Hypothalamus (tissue), 51 donors: ENCODE measurements at regions not wholly inside any gene's neighbourhood (a gene's known extent, or its start where the extent isn't known, plus 50 kb on each side); places are given as distances from the start of the nearest gene placed in this dataset.
"Not testable (repeated sequence)": the region's sequence is repeated elsewhere in the genome, so short reads cannot be mapped to it uniquely, and the experiment has no call there.

Experiments used
- DNase-seq, 51 donors: peaks; one replicate each; lab custom pipeline; 2025; lab: John Stamatoyannopoulos, UW

DNA sequence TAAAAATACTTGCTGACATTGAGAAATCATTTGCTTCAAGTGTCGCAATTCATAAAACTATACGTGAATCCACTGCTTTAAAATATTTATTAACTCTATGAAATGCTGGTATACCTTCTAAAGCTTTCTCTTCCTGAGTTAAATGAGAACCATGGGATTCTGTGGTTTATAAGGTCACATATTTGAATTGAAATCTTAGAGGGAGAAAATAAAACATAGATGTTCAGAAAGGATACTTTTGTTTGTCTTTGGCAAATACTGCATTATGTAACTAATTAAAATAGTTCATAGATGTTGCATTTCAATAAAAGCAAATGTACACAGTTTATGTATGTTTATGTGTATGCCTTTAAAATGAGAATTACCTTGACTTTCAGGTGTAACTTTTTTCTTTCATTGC, 250.1 kb downstream of the FAM170A start:
- DNase-seq: no peak

DNA sequence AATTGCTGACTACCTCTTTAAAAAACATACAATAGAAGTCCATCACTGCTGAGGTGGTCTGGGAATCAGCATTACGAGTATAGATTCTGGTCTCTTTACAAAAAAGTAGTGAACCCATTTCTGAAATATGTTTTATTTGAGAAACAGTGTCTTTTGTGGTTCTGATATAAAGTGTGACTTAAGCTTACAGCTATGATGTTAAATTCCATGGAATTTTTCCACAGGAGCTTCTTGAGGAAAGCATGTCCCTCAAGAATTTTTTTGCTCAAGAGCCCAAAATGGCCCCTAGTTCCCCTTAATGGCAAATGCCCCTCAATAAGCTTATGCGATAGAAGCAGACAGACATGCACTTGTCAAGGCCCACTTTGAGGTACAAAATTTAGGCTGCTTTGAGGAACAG, 265.7 kb downstream of the FAM170A start:
- no peak for DNase-seq

DNA sequence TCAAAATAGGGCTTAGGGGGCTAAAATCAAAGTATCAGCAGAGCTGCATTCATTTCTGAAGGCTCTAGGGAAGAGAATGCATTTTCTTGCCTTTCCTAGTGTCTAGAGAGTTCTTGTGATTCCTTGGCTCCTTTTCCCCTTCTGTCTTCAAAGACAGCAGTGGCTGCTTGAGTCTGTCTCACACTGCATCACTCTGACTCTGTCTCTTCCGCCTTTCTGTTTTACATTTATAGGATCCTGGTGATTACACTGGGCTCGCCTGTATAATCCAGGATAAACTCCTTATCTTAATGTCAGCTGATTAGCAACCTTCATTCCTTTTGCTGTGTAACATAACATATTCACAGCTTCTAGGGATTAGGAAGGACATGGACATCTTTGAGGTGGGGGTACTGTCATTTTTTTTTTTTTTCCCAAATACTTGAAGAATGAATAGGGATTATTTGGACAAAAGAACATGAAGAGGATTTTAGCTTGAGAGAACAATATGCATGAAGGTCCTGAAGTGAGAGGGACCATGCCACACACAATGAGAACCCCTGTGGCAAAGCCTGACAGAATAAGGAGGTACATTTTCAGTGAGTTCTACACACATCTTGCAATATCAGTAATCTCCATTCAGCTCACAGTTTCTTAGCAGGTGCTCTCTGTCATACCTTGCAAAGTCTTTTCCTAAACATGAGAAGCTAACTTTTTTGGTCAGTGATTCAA, 267.6 kb downstream of the FAM170A start:
- DNase-seq: no peak

DNA sequence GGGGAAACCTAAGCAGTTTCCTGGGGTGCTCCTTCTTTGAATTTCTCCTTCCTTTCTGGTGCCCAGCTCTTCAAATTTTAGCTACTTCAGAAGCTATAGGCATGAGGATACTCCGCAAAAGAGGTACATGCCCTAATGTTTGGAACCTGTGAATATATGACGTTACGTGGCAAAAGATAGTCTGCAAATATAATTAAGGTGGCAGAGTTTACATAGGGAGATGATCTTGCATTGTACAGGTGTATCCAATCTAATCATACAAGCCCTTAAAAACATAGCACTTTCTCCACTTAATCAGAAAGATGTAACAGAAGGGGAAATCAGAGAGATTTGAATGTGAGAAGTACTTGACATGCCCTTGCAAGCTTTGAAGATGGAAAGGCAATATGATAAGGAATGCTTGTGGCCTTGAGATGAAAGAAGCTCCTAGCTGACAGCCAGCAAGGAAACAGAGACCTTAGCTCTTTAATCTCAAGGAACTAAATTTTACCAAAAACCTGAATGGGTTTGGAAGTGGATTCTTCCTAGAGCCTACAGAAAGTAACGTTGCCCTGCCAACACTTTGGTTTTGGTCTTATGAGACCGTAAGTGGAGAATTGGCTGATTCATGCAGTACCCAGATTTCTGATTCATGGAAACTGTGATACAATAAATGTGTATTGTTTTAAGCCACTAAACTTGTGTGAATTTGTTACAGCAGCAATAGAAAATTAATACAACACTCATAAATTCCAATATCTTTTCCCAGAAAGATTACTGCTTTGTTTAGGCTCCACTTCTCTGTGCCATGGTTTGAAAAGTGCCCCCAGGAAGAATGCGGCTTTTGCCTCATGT, 268.4 kb downstream of the FAM170A start:
- no peak for DNase-seq

DNA sequence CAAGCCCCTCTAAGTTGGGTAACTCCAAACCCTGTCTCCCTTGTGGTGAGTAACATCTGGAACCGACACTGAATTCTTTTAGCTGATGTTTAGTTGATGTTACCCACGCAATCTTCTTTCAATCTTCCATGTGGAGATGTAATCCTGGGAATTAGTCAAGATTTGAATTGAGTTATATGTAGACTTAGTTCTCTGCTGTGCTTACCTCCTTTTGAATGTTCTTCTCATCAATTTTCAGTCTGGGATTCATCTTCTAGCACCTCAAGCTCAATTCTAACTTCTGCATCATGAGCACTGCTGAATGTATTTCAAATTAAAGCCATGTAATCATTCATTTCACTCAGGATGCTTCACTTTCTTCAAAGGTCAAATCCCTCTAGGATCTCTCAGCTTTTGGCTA, 270.6 kb downstream of the FAM170A start:
- no peak for DNase-seq

DNA sequence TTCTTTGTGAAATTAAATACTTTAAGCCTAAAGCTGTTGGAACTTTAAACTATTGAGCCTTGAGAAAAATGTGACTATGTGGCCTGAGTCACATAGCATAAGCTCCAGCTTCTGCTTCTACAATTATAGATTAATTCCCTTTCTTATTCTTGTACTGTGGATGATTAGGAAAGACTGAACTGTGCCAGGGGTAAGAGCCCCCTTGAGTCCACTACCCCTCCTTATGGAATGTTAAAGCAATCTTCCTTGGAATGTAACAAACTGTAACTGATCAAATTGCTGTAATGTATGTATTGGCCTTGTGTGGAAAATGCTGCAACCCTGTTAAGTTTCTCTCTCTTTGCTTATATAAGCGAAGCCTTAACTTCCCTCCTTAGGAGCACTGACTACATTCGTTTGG, 273.2 kb downstream of the FAM170A start:
- DNase-seq: no peak

DNA sequence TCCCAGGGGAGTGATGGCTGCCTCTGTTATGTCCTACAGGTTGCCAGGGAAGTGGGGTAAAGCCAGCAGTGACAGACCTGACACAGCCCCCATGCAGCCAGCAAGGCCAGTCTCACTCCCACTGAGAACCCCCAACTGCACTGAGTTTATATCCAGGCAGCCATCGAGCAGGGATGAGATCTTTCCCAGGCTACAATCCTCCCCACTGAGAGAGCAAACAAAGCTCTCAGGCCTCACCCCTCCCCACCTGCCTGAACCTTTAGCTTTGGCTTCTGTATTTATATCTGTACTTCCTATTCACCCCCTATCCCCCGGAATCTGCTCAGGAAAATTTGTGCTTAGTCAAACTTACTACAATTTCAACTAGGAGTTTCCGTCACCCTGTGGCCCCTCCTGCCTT, 284.1 kb downstream of the FAM170A start:
- no peak for DNase-seq

DNA sequence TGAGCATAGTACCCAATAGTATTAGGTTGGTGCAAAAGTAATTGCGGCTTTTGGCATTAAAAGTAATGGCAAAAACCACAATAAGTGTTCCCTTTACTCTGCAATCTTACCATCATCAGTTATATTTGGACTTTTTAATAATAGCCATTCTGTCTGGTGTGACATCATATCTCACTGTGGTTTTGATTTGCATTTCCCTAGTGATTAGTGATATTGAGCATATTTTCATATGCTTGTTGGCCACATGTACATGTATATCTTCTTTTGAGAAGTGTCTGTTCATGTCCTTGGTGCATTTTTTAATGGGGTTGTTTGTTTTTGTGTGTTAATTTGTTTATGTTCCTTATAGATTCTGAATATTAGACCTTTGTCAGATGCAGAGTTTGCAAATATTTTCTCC, 289.9 kb downstream of the FAM170A start:
- DNase-seq: no peak

DNA sequence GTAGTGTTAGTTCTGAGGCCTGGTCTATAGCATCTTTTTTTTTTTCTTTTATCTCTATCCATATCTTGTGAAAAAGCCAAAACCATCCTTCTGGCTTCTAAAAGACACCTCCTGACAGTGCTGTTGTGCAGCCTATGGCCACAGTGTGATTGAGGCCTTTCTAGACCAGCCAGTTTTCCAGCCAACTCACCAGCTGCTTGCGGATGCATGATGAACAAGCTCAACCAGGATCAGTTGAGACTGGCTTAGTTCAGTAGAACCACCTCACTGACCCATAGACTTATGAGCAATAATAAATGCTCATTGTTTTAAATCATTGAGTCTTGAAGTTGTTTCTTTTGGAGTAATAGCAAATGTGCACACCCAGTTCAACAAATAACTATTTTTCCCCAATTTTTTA, 296.9 kb downstream of the FAM170A start:
- no peak for DNase-seq

DNA sequence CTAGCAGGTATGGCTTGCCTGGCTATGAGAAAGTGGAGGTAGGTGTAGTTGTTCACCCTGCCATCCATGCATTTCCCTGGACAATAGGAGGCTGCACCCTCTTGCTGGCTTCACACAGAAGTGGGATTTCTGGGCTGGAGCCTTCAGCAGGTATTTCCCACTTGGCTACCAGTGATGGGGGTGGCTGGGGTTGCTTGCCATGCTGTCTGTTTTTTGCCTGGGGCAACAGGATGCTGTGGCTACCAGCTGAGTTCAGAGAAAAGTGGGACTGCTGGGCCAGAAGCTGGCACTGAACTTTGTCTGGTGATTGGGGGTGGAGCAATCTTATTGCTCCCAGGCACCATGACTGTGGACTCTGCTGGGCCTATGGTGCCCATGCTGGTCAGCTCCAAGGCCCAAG, 299.6 kb downstream of the FAM170A start:
- DNase-seq: no peak

DNA sequence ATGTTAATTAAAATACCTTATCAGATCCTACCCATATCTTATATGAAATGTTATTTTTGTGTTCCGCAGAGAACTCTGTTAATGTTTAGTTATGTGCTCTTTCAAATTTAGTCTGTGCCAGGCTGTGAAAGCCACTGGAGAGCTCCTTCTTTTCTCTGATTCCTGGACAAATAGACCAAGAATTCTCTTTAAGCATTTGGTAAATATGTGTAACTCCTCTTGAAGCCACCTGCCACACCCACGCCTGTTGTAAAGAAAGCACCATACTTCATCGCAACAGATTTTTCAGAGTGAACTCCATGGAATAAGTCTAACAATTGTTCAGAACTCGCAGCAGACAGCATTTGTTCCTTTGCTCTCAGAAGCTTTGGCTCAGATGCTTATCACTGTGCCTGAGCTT, 301.1 kb downstream of the FAM170A start:
- no peak for DNase-seq

DNA sequence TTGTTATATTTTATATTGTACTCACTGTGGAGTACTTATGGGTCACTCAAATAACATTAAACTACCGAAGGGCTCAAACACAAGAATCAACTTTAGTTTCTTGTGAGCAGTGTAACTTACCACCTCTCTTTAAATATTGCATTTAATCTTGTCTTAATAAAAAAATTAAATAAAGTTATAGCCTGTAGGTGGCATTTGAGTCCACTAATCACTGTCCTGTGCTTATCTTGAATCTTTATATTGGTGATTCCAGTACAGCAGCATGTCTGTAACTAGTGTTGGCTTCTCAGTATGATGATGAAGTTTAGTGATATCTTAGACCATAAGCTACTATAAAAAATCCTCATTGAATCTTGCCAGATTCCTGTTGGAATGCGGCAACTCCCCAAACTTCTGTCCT, 313.8 kb downstream of the FAM170A start:
- no peak for DNase-seq

DNA sequence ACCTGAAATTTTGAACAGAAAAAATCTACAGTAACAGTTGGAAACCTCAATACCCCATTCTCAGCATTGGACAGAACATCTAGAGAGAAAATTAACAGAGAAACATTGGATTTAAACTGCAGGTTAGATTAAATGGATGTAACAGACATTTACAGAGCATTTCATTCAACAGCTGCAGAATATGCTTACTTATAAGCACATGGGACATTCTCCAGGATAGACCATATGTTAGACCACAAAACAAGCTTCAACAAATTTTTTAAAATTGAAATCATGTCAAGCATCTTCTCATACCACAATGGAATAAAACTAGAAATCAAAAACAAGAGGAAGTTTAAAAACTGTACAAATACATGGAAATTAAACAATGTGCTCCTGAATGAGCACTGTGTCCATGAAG, 316.3 kb downstream of the FAM170A start:
- DNase-seq: no peak

DNA sequence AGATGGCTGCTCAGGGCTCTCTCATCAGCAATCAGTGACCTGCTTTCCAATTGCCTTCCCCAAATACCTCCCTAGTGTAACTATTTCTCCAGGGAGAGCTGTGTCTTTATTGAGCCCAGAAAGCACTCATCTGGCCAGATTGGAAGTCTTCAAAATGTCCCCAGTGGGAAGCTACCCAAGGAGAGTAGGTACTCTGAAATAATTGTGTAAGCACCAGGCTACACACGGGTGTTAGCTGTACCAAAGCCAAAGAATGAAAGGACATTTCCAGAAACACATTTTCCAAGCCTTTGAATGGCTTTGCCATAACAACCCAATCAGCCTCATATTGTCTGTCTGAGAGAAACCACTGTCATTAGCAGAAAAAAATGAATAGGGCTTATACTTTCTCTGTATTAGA, 318.8 kb downstream of the FAM170A start:
- DNase-seq: peak in 2 of 51 donors; percentile 1 to 3

DNA sequence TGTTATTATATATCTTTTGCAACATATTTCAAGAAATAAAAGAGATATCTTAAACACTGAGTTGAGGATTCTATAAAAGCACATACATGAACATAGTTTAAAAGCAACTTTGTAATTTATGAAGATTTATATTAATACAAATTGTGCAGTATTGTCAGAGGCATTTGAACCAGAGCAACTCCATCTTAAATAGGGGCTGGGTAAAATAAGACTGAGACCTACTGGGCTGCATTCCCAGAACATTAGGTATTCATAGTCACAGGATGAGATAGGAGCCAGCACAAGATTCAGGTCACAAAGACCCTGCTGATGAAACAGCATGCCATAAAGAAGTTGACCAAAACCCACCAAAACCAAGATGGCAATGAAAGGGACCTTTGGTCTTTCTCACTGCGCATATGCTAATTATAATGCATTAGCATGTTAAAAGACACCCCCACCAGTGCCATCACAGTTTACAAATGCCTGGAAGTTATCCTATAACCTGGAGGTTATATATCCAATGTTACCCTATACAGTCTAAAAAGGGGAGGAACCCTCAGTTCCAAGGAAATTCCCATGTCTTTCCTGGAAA, 320.2 kb downstream of the FAM170A start:
- no peak for DNase-seq

DNA sequence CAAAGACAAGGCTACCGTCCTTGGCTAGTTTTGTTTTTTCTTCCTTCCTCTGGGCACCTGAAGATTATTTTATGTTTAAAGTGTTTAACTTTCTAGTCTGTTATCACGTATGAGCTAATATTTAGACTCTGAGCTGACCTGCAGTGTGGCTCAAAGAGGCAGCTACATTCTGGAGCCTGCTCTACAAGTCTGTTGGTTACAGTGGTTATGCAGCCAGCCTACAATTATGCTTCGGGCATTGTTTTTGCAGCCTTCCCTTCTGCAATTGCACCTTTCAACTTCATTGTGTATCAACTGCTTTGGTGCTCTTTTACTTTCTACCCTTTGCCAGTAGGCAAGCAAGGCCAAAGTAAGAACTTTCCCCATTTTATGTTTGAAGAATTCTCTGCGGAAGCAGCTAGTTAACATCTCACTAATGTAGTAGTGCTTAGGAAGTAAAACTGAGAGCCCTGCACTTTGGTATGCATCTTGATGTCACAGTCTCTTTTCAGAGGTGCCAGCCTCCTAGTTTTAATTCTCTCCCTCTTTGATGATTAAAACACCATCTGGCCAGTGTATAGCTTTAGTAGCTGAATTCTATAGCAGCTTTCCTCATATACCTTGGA, 322.1 kb downstream of the FAM170A start:
- no peak for DNase-seq

DNA sequence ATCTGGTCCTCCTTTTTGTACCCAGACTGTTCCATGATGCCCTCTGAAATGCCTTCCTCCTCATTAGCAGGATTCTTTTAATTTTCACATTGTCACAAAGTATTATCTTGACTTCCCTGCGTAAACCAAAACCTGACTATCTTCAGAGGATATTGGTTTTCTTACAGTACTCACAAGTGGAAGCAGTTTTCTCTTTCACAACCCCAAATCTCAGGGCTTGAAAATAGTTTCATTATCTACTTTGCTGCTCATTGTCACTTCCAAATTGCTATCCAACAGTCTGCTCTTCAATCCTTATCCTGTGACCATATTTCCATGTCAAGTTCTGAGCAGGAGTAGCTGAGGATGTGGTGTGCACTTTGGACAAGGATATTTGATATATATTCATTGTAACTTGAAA, 324.1 kb downstream of the FAM170A start:
- DNase-seq: no peak

DNA sequence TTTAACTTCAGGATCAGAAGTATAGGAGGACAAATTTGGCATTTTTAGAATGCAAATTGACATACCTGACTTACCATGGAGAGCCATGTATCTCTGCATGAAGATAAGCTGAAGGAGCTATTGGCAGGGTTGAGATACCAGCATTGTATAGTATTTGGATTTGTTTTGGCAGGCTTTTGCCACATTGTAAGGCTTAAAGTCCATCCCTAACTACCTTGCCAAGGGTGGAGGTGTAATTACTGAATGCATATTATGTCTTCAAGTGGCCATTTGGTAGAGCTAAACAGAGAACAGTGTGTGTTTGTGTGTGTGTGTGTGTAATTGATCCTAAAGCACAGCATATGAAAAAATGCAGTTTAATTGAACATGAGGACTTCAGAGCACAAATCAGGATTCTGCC, 324.7 kb downstream of the FAM170A start:
- DNase-seq: no peak

DNA sequence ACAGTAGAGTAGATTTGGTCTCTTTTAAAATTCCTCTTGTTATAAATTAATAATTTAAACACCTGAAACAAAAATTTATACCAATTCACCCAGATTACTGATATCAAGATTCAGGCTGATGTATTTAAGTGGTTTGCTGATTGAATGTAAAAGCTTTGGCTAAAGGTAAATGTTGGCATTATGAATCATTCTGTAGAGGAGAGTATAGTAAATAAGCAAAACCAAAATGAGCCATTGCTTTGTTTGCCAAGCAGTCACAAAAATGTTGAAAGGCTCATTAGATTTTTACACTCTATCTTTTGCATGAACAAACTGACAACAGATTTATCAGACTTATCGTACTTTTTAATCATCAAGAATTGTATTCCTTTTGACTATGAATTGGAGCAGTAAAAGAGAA, 332.6 kb downstream of the FAM170A start:
- no peak for DNase-seq

DNA sequence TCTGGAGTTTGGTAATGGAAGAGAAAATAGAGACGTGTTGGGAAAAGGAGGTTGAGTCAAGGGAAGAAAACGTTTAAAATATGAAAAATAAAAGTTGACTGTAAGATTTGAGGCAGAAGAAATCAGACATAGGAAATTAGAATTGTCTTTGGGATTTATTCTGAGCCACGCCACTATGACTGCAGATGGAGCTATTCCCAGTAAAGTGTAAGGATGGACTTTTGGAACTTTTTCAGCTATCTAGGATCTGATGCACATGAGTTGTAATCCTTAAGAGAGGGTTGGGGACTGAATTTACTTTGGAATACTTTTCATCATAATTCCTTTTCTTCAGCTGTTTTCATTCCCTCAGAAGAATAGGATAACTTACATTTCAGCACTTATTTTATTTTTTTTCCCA, 336.7 kb downstream of the FAM170A start:
- no peak for DNase-seq

DNA sequence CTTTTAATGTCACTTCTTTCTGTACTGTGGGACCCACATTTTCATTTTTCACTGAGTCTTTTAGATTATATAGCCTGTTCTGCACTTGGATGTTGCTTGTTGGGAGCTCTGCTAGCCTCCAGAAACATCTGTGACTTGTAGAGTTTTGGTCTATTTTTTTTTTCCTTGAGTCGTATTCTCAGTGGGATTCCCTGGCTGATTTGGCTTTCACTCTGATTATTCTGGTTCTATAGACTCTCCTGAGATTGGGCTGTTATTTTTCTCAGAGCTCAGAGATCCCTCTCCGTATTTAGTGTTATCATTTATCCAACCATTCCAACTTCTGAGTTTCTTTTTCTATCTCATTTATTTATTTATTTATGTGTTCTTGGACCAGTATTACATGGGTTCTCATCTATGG, 339.3 kb downstream of the FAM170A start:
- no peak for DNase-seq

DNA sequence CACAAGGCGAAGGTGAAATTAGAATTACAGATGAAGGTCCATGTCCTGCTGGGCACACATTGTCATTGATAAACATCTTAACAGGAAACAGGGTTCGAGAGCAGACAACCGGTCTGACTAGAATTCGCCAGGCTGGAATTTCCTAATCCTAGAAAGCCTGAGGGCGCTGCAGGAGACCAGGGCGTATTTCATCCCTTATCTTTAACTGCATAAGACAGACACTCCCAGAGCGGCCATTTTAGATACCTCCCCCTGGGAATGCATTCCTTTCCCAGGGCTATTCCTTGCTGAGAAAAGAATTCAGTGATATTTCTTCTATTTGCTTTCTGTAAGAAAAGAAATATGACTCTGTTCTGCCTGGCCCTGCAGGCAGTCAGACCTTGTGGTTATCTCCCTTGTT, 357.7 kb downstream of the FAM170A start:
- not testable (repeated sequence) for DNase-seq
